ENCODE measurements at regions not wholly inside any gene's neighbourhood (a gene's known extent, or its start where the extent isn't known, plus 50 kb on each side); places are given as distances from the start of the nearest gene placed in this dataset.
A peak's percentile ranks its signal among the peaks of the same experiment; 100 is the strongest.

DNA sequence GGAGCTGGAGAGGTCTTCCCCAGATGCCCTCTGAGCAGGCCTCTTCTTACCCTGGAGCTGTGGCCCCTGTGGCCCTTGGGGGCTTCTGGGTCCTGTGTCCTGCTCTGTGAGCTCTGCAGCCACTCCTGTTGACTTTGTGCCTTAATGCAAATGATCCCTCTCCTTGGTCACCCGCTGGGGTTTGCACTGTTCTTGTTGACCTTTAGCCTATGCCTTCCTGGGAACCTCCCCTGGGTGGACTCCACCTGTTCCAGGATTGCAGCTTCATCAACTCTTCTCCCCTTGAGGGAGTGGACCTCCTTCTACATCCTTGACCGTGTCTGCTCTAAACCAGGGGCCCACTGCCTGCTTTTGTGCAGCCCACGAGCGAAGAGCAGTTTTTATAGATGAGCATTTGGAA lies 58.6 kb upstream of the CTBP2 start:
- H3K4me3 ChIP-seq (ENCODE audit: low read length), result no peak overlapping the region
- DNase-seq (ENCODE audit: low read depth), result no peak
- TF ChIP-seq CTCF (IDR thresholded peaks at IDR 0.05; ENCODE audit: insufficient read depth, low read depth, low read length, missing control alignments), result no peak

- H3K4me3 ChIP-seq (ENCODE audit: low read length), result no peak overlapping the region
- TF ChIP-seq CTCF (IDR thresholded peaks at IDR 0.05; ENCODE audit: insufficient read depth, low read depth, low read length, missing control alignments), result peak; percentile 5
- DNase-seq (ENCODE audit: low read depth), result peak; percentile 74
These were observed 57.8 kb upstream of the CTBP2 start for GRCh38 chr10:125217990-125218675.

GRCh38 chr10:125216861-125217260 lies 56.5 kb upstream of the CTBP2 start:
- DNase-seq (ENCODE audit: low read depth), result no peak
- no peak for TF ChIP-seq CTCF (IDR thresholded peaks at IDR 0.05; ENCODE audit: insufficient read depth, low read depth, low read length, missing control alignments)
- no peak overlapping the region for H3K4me3 ChIP-seq (ENCODE audit: low read length)

GRCh38 chr10:125216309-125216708 lies 55.9 kb upstream of the CTBP2 start:
- DNase-seq (ENCODE audit: low read depth), result no peak
- no peak for TF ChIP-seq CTCF (IDR thresholded peaks at IDR 0.05; ENCODE audit: insufficient read depth, low read depth, low read length, missing control alignments)
- H3K4me3 ChIP-seq (ENCODE audit: low read length), result no peak overlapping the region

DNA sequence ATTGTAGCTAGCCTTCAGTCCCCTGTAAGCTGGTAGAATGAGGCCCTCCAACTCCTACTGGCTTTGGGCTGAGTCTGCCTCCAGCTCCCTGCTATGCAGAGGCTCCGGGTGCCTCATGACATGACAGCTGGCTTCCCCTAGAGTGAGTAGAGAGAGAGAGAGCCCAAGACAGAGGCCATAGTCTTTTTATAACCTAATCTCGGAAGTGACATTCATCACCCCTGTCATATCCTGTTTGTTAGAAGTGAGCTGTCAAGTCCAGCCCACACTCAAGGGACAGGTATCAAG lies 53.9 kb upstream of the CTBP2 start:
- no peak for DNase-seq (ENCODE audit: low read depth)
- TF ChIP-seq CTCF (IDR thresholded peaks at IDR 0.05; ENCODE audit: insufficient read depth, low read depth, low read length, missing control alignments), result no peak
- no peak overlapping the region for H3K4me3 ChIP-seq (ENCODE audit: low read length)

DNA sequence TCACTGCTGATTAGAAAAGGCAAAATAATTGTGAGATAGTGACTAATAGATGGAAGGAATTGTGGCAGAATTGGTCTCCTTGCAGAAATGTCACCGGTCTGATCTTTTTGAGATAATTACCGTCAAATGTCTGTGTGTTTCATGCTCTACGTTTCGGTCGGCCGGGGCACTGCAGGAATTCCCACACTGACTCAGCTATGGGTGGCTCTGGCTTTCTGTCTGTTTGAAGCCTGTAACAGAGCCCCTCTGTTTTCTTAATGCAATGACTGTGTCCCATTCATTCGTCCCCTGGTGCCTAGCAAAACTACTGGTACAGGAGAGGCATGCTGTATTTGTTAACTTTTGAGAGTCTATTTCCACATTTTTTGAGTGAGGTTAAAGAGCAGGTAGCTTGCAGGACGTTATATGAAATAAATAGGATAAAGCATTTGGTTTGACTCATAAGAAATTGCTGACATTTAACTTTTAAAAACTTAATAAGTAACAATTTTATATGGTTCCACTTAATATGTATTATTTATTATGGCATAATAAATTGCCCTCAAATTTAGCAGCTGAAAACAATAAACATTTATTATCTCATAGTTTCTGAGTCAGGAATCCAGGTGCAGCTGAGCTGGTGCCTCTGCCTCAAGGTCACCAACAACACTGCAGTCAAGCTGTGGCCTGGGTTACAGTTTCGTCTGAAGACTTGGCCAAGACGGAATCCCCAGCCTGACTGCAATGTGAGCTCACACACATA lies 53.3 kb upstream of the CTBP2 start:
- no peak overlapping the region for H3K4me3 ChIP-seq (ENCODE audit: low read length)
- TF ChIP-seq CTCF (IDR thresholded peaks at IDR 0.05; ENCODE audit: insufficient read depth, low read depth, low read length, missing control alignments), result no peak
- no peak for DNase-seq (ENCODE audit: low read depth)

Data from epithelial cell of esophagus (primary cell).